ENCODE measurements at regions not wholly inside any gene's neighbourhood (a gene's known extent, or its start where the extent isn't known, plus 50 kb on each side); places are given as distances from the start of the nearest gene placed in this dataset.

- TF ChIP-seq CTCF (IDR thresholded peaks at IDR 0.05) (peak; percentile 79), EZH2 (IDR thresholded peaks at IDR 0.05) (no peak), EZH2phosphoT487 (IDR thresholded peaks at IDR 0.05) (peak; percentile 6)
Observed at GRCh38 chr10:55631071-55631654, 729.9 kb downstream of the ZWINT start.

Measured in neural progenitor cell (in vitro differentiated cells).